Panc1 (cell line): ENCODE measurements at regions not wholly inside any gene's neighbourhood (a gene's known extent, or its start where the extent isn't known, plus 50 kb on each side); places are given as distances from the start of the nearest gene placed in this dataset.
A peak's percentile ranks its signal among the peaks of the same experiment; 100 is the strongest.
"Not testable (repeated sequence)": the region's sequence is repeated elsewhere in the genome, so short reads cannot be mapped to it uniquely, and the experiment has no call there.

Source experiments
- ATAC-seq: fragments of 200-7000 bp; cut with Tn5 transposase; 2 replicates; pipeline ENCODE4 v1.9.1; 2020; ENCODE audit warnings: mild to moderate bottlenecking, moderate library complexity
- BruUV-seq: library from RNA; stranded (reverse); fragments of 400-500 nt; replicated peaks from 2 replicates; lab custom pipeline; 2021; lab: Mats Ljungman, UMichigan
- CTCF ChIA-PET: fragments of 300-600 bp; sonication (Branson Sonifier 250); formaldehyde crosslinking; loops from one replicate; lab custom pipeline; 2022; ENCODE audit warnings: antibody characterized with exemption; lab: Charles Lee
- POLR2A ChIA-PET: fragments of 300-600 bp; sonication (Branson Sonifier 250); formaldehyde crosslinking; loops from one replicate; lab custom pipeline; 2022; ENCODE audit warnings: antibody characterized with exemption; lab: Charles Lee
- DNase-seq: peaks from one replicate; pipeline ENCODE4 v3.0.0-alpha.2; 2010; ENCODE audit warnings: low read depth, low spot score
- H3K27ac ChIP-seq: 2 replicates; pipeline ENCODE4 v1.5.1; 2011; ENCODE audit warnings: mild to moderate bottlenecking, low read length, inconsistent platforms
- H3K27me3 ChIP-seq: fragments of 200-500 bp; sonication (Bioruptor generic); 2 replicates; pipeline ENCODE4 v1.6.0; 2014; ENCODE audit warnings: low read length, inconsistent platforms; ENCODE audit not compliant: control insufficient read depth, insufficient read depth
- H3K36me3 ChIP-seq: fragments of 200-500 bp; sonication (Bioruptor generic); 2 replicates; pipeline ENCODE4 v1.5.1; 2014; ENCODE audit warnings: inconsistent platforms, mild to moderate bottlenecking, low read length, moderate library complexity; ENCODE audit not compliant: control insufficient read depth, insufficient read depth
- H3K4me1 ChIP-seq: 2 replicates; pipeline ENCODE4 v1.5.1; 2011; ENCODE audit warnings: inconsistent platforms, mild to moderate bottlenecking, low read length, moderate library complexity; ENCODE audit not compliant: control insufficient read depth, insufficient read depth
- H3K4me3 ChIP-seq, 2 experiments: 2 replicates each; pipeline ENCODE4 v1.5.1; 2011 to 2012; ENCODE audit warnings: low read depth in 2 of 2, low read length in 2 of 2, mild to moderate bottlenecking in 2 of 2, inconsistent platforms in 1 of 2, moderate library complexity in 1 of 2
- H3K9me3 ChIP-seq: fragments of 200-500 bp; sonication (Bioruptor generic); 2 replicates; pipeline ENCODE4 v1.5.1; 2014; ENCODE audit warnings: low read depth, mild to moderate bottlenecking, inconsistent platforms, low read length, moderate library complexity; ENCODE audit not compliant: control insufficient read depth, insufficient read depth
- POLR2AphosphoS5 ChIP-seq: IDR thresholded peaks from 2 replicates; pipeline ENCODE4 v1.6.1; 2012; ENCODE audit warnings: mild to moderate bottlenecking, low read depth, low read length, moderate library complexity
- SIN3A ChIP-seq: IDR thresholded peaks from 2 replicates; pipeline ENCODE4 v1.6.1; 2012; ENCODE audit warnings: low read depth, mild to moderate bottlenecking, low read length, moderate library complexity, borderline replicate concordance; ENCODE audit not compliant: insufficient read depth
- TCF7L2 ChIP-seq: IDR thresholded peaks from 2 replicates; pipeline ENCODE4 v1.6.1; 2011; ENCODE audit warnings: mild to moderate bottlenecking, low read depth, low read length, inconsistent platforms
- in situ Hi-C: cut with HindIII; loops from 2 replicates; pipeline ENCODE4 v1.10.0; 2016; ENCODE audit warnings: low sequenced_read_pairs, low pct_unique_long_range_greater_than_20kb
- intact Hi-C: fragments of 100-400 bp; cut with micrococcal nuclease; formaldehyde crosslinking; loops from one replicate; pipeline ENCODE4 v1.10.0; 2022; ENCODE audit not compliant: unreplicated experiment
- TF ChIP-seq, protein P1 (sequence below), 2 experiments: IDR thresholded peaks; 2 replicates each; pipeline ENCODE4 v1.6.1; 2011 to 2012; ENCODE audit warnings: low read depth in 2 of 2, control low read depth in 1 of 2, low read length in 1 of 2, mild to moderate bottlenecking in 1 of 2, moderate library complexity in 1 of 2; ENCODE audit not compliant: insufficient read depth in 1 of 2
- TF ChIP-seq, protein P2 (sequence below): fragments of 450-650 bp; IDR thresholded peaks from 2 replicates; pipeline ENCODE4 v1.5.1; 2017; ENCODE audit warnings: mild to moderate bottlenecking

DNA sequence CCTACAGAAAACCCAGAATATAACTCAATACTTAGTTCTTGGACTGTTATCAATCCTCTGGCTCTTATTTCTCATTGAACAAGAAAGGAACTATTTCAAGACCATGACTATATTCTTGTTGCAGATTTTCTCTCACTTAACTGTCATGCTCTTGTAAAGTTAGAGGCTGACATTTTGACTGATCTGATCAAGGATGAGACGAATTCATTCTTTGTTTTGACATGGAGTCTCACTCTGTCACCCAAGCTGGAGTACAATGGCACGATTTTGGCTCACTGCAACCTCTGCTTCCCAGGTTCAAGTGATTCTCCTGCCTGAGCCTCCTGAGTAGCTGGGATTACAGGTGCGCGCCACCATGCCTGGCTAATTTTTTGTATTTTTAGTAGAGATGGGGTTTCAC, 367.9 kb upstream of the SEMA3C start:
- in situ Hi-C loops, H3K27me3 ChIP-seq, BruUV-seq, intact Hi-C loops, CTCF ChIA-PET, H3K4me1 ChIP-seq, POLR2A ChIA-PET, ATAC-seq, H3K27ac ChIP-seq, H3K9me3 ChIP-seq, H3K36me3 ChIP-seq, DNase-seq, H3K4me3 ChIP-seq: not testable (repeated sequence)

DNA sequence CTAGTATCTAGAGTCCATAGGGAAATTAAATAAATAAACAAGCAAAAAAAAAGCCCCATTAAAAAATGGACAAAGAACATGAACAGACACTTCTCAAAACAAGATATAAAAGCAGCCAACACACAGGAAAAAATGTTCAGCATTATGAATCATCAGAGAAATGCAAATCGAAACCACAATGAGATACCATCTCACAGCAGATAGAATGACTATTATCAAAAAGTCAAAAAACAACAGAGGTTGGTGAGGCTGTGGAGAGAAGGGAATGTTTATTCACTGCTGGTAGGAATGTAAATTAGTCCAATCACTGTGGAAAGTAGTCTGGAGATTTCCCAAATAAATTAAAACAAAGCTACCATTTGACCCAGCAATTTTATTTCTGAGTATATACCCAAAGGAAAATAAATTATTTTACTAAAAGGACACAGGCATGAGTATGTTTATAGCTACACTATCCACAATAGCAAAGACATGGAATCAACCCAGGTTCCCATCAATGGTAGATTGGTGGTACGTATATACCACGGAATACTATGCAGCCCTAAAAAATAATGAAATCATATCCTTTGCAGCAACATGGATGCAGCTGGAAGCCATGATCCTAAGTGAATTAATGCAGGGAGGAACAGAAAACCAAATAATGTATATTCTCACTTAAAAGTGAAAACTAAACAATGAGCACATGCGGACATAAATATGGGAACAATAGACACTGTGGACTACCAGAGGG, 366.5 kb upstream of the SEMA3C start:
- H3K27me3 ChIP-seq = no peaks in the 10 kb centered on the region
- POLR2A ChIA-PET = interaction anchor here (0.5 kb wide), 1 partner anchor 1070 kb away, joined by 3 read pairs; no protein-coding TSS in a partner anchor
- no peaks in the 10 kb centered on the region for H3K4me1 ChIP-seq
- intact Hi-C loops = no loop called here
- BruUV-seq = no TSS peak
- H3K36me3 ChIP-seq = no peaks in the 10 kb centered on the region
- H3K4me3 ChIP-seq = no peak overlapping the region
- TF ChIP-seq, protein P1, sequence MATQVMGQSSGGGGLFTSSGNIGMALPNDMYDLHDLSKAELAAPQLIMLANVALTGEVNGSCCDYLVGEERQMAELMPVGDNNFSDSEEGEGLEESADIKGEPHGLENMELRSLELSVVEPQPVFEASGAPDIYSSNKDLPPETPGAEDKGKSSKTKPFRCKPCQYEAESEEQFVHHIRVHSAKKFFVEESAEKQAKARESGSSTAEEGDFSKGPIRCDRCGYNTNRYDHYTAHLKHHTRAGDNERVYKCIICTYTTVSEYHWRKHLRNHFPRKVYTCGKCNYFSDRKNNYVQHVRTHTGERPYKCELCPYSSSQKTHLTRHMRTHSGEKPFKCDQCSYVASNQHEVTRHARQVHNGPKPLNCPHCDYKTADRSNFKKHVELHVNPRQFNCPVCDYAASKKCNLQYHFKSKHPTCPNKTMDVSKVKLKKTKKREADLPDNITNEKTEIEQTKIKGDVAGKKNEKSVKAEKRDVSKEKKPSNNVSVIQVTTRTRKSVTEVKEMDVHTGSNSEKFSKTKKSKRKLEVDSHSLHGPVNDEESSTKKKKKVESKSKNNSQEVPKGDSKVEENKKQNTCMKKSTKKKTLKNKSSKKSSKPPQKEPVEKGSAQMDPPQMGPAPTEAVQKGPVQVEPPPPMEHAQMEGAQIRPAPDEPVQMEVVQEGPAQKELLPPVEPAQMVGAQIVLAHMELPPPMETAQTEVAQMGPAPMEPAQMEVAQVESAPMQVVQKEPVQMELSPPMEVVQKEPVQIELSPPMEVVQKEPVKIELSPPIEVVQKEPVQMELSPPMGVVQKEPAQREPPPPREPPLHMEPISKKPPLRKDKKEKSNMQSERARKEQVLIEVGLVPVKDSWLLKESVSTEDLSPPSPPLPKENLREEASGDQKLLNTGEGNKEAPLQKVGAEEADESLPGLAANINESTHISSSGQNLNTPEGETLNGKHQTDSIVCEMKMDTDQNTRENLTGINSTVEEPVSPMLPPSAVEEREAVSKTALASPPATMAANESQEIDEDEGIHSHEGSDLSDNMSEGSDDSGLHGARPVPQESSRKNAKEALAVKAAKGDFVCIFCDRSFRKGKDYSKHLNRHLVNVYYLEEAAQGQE (IDR thresholded peaks at IDR 0.05; ENCODE audit: insufficient read depth in 1 of 2, low read depth in 2 of 2, low read length in 1 of 2) = no peak
- TF ChIP-seq POLR2AphosphoS5 = 0 out of 2 replicates have a peak, but pooled peaks have one; percentile 36
- DNase-seq = no peak
- CTCF ChIA-PET = no interaction called here
- in situ Hi-C loops = no loop called here
- peak; percentile 96 for ATAC-seq
- H3K27ac ChIP-seq = peak overlapping the region; percentile 40
- no peaks in the 10 kb centered on the region; the same call in 1 of the 2 replicates for H3K9me3 ChIP-seq

DNA sequence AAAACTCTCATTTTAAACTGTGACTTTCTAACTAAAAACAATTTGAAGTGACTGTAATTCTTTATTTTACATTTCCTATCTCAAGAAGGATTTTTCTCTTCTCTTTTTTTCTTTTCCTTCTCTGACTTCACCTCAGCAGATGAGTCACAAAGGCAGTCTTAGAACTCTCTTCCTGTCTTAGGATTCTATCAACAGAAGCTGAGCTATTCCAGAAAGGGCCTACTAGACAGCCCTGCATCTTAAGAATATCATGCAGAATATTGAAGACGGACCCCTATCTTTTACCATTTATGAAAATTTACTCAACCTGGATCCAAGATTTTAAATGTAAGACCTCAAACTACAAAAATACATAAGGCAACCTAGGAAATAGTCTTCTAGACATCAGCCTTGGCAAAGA, 365.7 kb upstream of the SEMA3C start:
- no TSS peak for BruUV-seq
- in situ Hi-C loops = no loop called here
- H3K36me3 ChIP-seq = no peaks in the 10 kb centered on the region
- ChIA-PET POLR2A (no interaction called here), CTCF (no interaction called here)
- TF ChIP-seq POLR2AphosphoS5 (no peak), SIN3A (no peak), TCF7L2 (no peak)
- TF ChIP-seq, protein P2, sequence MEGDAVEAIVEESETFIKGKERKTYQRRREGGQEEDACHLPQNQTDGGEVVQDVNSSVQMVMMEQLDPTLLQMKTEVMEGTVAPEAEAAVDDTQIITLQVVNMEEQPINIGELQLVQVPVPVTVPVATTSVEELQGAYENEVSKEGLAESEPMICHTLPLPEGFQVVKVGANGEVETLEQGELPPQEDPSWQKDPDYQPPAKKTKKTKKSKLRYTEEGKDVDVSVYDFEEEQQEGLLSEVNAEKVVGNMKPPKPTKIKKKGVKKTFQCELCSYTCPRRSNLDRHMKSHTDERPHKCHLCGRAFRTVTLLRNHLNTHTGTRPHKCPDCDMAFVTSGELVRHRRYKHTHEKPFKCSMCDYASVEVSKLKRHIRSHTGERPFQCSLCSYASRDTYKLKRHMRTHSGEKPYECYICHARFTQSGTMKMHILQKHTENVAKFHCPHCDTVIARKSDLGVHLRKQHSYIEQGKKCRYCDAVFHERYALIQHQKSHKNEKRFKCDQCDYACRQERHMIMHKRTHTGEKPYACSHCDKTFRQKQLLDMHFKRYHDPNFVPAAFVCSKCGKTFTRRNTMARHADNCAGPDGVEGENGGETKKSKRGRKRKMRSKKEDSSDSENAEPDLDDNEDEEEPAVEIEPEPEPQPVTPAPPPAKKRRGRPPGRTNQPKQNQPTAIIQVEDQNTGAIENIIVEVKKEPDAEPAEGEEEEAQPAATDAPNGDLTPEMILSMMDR = no peak
- TF ChIP-seq, protein P1 (IDR thresholded peaks at IDR 0.05; ENCODE audit: insufficient read depth in 1 of 2, low read depth in 2 of 2, low read length in 1 of 2) = no peak
- no peak overlapping the region for H3K4me3 ChIP-seq
- no peaks in the 10 kb centered on the region for H3K4me1 ChIP-seq
- intact Hi-C loops = no loop called here
- DNase-seq = no peak
- peak; percentile 90 for ATAC-seq
- no peaks in the 10 kb centered on the region for H3K27me3 ChIP-seq
- no peaks in the 10 kb centered on the region; the same call in 1 of the 2 replicates for H3K9me3 ChIP-seq
- H3K27ac ChIP-seq = peak overlapping the region; percentile 66
